Fibroblast of lung (primary cell): ENCODE measurements at regions not wholly inside any gene's neighbourhood (a gene's known extent, or its start where the extent isn't known, plus 50 kb on each side); places are given as distances from the start of the nearest gene placed in this dataset.
"Not testable (repeated sequence)": the region's sequence is repeated elsewhere in the genome, so short reads cannot be mapped to it uniquely, and the experiment has no call there.

ENCODE experiments used
- DNase-seq, 2 donors: peaks; one replicate each; pipeline versions ENCODE4 v3.0.0 to v3.0.0-alpha.2; 2010; ENCODE audit warnings: low read depth in 2 of 2
- H2AFZ ChIP-seq: 2 replicates; pipeline ENCODE4 v1.5.1; 2012; ENCODE audit warnings: low read length, control low read depth, inconsistent platforms
- H3K27ac ChIP-seq: 2 replicates; pipeline ENCODE4 v1.5.1; 2011; ENCODE audit warnings: low read length, control low read depth; ENCODE audit not compliant: insufficient read depth
- H3K27me3 ChIP-seq: 2 replicates; pipeline ENCODE4 v1.5.1; 2011; ENCODE audit warnings: mild to moderate bottlenecking, low read length; ENCODE audit not compliant: control insufficient read depth, insufficient read depth
- H3K36me3 ChIP-seq: 2 replicates; pipeline ENCODE4 v1.5.1; 2011; ENCODE audit warnings: low read length; ENCODE audit not compliant: control insufficient read depth, insufficient read depth
- H3K4me1 ChIP-seq: 2 replicates; pipeline ENCODE4 v1.5.1; 2011; ENCODE audit warnings: low read length; ENCODE audit not compliant: control insufficient read depth, insufficient read depth; ENCODE audit errors: extremely low read depth
- H3K4me2 ChIP-seq: 2 replicates; pipeline ENCODE4 v1.5.1; 2011; ENCODE audit warnings: low read length, control low read depth; ENCODE audit not compliant: insufficient read depth; ENCODE audit errors: extremely low read depth
- H3K4me3 ChIP-seq, 4 experiments: fragments of 200-600 bp in 1 of 4; sonication (generic) in 1 of 4; replicated peaks in 1 of 4; 2 replicates each; pipeline ENCODE4 v1.5.1; 2011 to 2016; ENCODE audit warnings: low read length in 4 of 4, low read depth in 3 of 4, mild to moderate bottlenecking in 3 of 4, control low read depth in 2 of 4, inconsistent platforms in 1 of 4, mixed read lengths in 1 of 4; ENCODE audit not compliant: insufficient read depth in 1 of 4; ENCODE audit errors: control extremely low read depth in 1 of 4
- H3K79me2 ChIP-seq: 2 replicates; pipeline ENCODE4 v1.5.1; 2012; ENCODE audit warnings: mild to moderate bottlenecking, low read length, inconsistent platforms; ENCODE audit not compliant: control insufficient read depth, insufficient read depth
- H3K9ac ChIP-seq: 2 replicates; pipeline ENCODE4 v1.5.1; 2011; ENCODE audit warnings: mild to moderate bottlenecking, low read length, control low read depth; ENCODE audit not compliant: insufficient read depth
- H3K9me3 ChIP-seq: 2 replicates; pipeline ENCODE4 v1.5.1; 2012; ENCODE audit warnings: low read depth, low read length; ENCODE audit not compliant: control insufficient read depth, insufficient read depth
- H4K20me1 ChIP-seq: 2 replicates; pipeline ENCODE4 v1.5.1; 2011; ENCODE audit warnings: low read length; ENCODE audit not compliant: control insufficient read depth, insufficient read depth; ENCODE audit errors: extremely low read depth
- CTCF ChIP-seq, 2 donors: IDR thresholded peaks in 1 of 2; conservative IDR thresholded peaks in 1 of 2; 1 replicate in 1 of 2; 2 replicates in 1 of 2; pipeline ENCODE4 v1.5.1; 2011 to 2012; ENCODE audit warnings: low read length in 2 of 2, control low read depth in 1 of 2, inconsistent platforms in 1 of 2, low read depth in 1 of 2, mild to moderate bottlenecking in 1 of 2
- EZH2 ChIP-seq: IDR thresholded peaks from 2 replicates; pipeline ENCODE4 v1.5.1; 2012; ENCODE audit warnings: low read length, control low read depth, mild to moderate bottlenecking; ENCODE audit errors: missing control alignments

GRCh38 chr3:137332297-137332696 lies 374.5 kb downstream of the IL20RB start:
- DNase-seq, result no peak
- Histone ChIP-seq H3K36me3 (no peaks in the 10 kb centered on the region), H3K4me3 (no peak overlapping the region), H3K27me3 (no peaks in the 10 kb centered on the region), H2AFZ (no peak overlapping the region), H3K4me2 (no peak overlapping the region), H3K9me3 (no peaks in the 10 kb centered on the region), H3K4me1 (no peaks in the 10 kb centered on the region), H3K79me2 (no peaks in the 10 kb centered on the region), H4K20me1 (no peaks in the 10 kb centered on the region), H3K27ac (no peak overlapping the region), H3K9ac (no peak overlapping the region)
- TF ChIP-seq CTCF (conservative IDR thresholded peaks at IDR 0.05 in 1 of 2, IDR thresholded peaks at IDR 0.05 in 1 of 2; ENCODE audit: low read depth in 1 of 2, low read length in 2 of 2), result no peak
- no peak for TF ChIP-seq EZH2

- no peaks in the 10 kb centered on the region for H3K36me3 ChIP-seq
- H3K4me2 ChIP-seq, result no peak overlapping the region
- no peaks in the 10 kb centered on the region for H3K9me3 ChIP-seq
- no peak overlapping the region for H3K27ac ChIP-seq
- no peaks in the 10 kb centered on the region for H3K79me2 ChIP-seq
- no peak for DNase-seq
- no peaks in the 10 kb centered on the region for H3K4me1 ChIP-seq
- H2AFZ ChIP-seq, result no peak overlapping the region
- no peaks in the 10 kb centered on the region for H3K27me3 ChIP-seq
- no peak for TF ChIP-seq CTCF (conservative IDR thresholded peaks at IDR 0.05 in 1 of 2, IDR thresholded peaks at IDR 0.05 in 1 of 2; ENCODE audit: low read depth in 1 of 2, low read length in 2 of 2)
- TF ChIP-seq EZH2, result no peak
- no peak overlapping the region for H3K4me3 ChIP-seq
- H4K20me1 ChIP-seq, result no peaks in the 10 kb centered on the region
- no peak overlapping the region for H3K9ac ChIP-seq
Measured at GRCh38 chr3:137335478-137335877, 377.7 kb downstream of the IL20RB start.

GRCh38 chr3:137338400-137338799 lies 380.6 kb downstream of the IL20RB start:
- H3K27ac ChIP-seq, DNase-seq, H4K20me1 ChIP-seq, H3K4me1 ChIP-seq, H3K36me3 ChIP-seq, H3K9ac ChIP-seq, H3K4me3 ChIP-seq, H2AFZ ChIP-seq, H3K27me3 ChIP-seq, H3K79me2 ChIP-seq, H3K4me2 ChIP-seq, H3K9me3 ChIP-seq: not testable (repeated sequence)

GRCh38 chr3:137343283-137343682 lies 385.5 kb downstream of the IL20RB start:
- H2AFZ ChIP-seq, result no peak overlapping the region
- H3K36me3 ChIP-seq, result no peaks in the 10 kb centered on the region
- TF ChIP-seq EZH2 (no peak), CTCF (conservative IDR thresholded peaks at IDR 0.05 in 1 of 2, IDR thresholded peaks at IDR 0.05 in 1 of 2; ENCODE audit: low read depth in 1 of 2, low read length in 2 of 2) (no peak)
- no peaks in the 10 kb centered on the region for H3K79me2 ChIP-seq
- no peak overlapping the region for H3K4me3 ChIP-seq
- no peak overlapping the region for H3K9ac ChIP-seq
- H3K27me3 ChIP-seq, result no peaks in the 10 kb centered on the region
- H3K4me2 ChIP-seq, result no peak overlapping the region
- H3K9me3 ChIP-seq, result no peaks in the 10 kb centered on the region
- no peaks in the 10 kb centered on the region for H3K4me1 ChIP-seq
- no peaks in the 10 kb centered on the region for H4K20me1 ChIP-seq
- DNase-seq, result no peak
- H3K27ac ChIP-seq, result no peak overlapping the region
